ENCODE measurements at regions not wholly inside any gene's neighbourhood (a gene's known extent, or its start where the extent isn't known, plus 50 kb on each side); places are given as distances from the start of the nearest gene placed in this dataset.

- TF ChIP-seq GATA3 (IDR thresholded peaks at IDR 0.05; ENCODE audit: low read depth, low read length) (no peak), GATA2 (IDR thresholded peaks at IDR 0.05; ENCODE audit: low read depth, low read length) (no peak)
Measured at GRCh38 chr10:131742500-131742951, 158.3 kb upstream of the PPP2R2D start.

Data from SH-SY5Y (cell line).